Gastrocnemius medialis (tissue), 4 donors: ENCODE measurements at regions not wholly inside any gene's neighbourhood (a gene's known extent, or its start where the extent isn't known, plus 50 kb on each side); places are given as distances from the start of the nearest gene placed in this dataset.

ENCODE experiments used
- POLR2A ChIP-seq, 2 donors: fragments of 450-650 bp; IDR thresholded peaks; one replicate each; pipeline ENCODE4 v1.6.1; 2017; ENCODE audit warnings: antibody characterized with exemption in 2 of 2, mild to moderate bottlenecking in 2 of 2, moderate library complexity in 2 of 2
- TF ChIP-seq, protein P1 (sequence below), 5 experiments: fragments of 450-650 bp in 3 of 5; fragments of 200-600 bp in 2 of 5; sonication (generic) in 2 of 5; IDR thresholded peaks in 4 of 5; conservative IDR thresholded peaks in 1 of 5; 1 replicate in 4 of 5; 2 replicates in 1 of 5; pipeline ENCODE4 v1.5.1; 2016 to 2019; ENCODE audit warnings: antibody characterized with exemption in 5 of 5, mild to moderate bottlenecking in 3 of 5, moderate library complexity in 3 of 5

DNA sequence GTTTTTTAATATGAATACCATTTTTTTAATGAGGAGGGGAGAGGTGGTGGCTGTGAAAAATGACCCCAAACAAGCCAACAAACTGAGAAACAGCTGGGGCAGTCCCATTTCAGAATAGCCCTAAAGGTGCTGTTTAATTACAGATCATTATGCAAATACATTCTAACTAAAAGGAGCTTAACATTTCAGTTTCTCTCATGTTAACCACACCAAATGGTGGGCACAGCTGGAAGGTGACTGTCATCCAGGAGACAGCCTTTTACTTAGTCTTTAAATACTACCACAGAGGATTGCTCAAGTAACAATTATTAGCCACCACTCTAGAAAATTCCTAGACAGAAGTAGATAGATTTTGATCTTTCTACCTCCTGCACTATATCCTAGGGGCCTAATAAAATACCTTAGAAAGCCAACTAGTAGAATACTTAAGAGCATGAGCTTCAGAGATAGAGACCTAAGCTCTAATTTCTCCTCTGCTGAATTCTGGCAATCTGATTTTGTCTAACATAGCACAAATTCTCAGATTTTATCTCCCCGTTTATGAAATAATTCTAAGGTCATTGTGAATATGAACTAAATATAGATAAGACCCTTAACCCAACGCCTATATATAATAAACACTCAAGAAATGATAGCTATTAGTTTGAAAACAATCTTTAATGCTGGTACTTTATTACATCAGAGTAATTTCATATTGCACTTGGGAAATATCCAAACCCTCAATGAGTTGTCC is 615.1 kb upstream of the NRSN1 start:
- TF ChIP-seq, protein P1, sequence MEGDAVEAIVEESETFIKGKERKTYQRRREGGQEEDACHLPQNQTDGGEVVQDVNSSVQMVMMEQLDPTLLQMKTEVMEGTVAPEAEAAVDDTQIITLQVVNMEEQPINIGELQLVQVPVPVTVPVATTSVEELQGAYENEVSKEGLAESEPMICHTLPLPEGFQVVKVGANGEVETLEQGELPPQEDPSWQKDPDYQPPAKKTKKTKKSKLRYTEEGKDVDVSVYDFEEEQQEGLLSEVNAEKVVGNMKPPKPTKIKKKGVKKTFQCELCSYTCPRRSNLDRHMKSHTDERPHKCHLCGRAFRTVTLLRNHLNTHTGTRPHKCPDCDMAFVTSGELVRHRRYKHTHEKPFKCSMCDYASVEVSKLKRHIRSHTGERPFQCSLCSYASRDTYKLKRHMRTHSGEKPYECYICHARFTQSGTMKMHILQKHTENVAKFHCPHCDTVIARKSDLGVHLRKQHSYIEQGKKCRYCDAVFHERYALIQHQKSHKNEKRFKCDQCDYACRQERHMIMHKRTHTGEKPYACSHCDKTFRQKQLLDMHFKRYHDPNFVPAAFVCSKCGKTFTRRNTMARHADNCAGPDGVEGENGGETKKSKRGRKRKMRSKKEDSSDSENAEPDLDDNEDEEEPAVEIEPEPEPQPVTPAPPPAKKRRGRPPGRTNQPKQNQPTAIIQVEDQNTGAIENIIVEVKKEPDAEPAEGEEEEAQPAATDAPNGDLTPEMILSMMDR (IDR thresholded peaks at IDR 0.05 in 4 of 5, conservative IDR thresholded peaks at IDR 0.05 in 1 of 5) = no peak
- no peak for TF ChIP-seq POLR2A (IDR thresholded peaks at IDR 0.05)
